Activated CD4-positive, CD25-positive, alpha-beta regulatory T cell treated with anti-CD3 and anti-CD28 coated beads, Interleukin-2, amount 50 U/mL, for 24 hours (primary cell): ENCODE measurements at regions not wholly inside any gene's neighbourhood (a gene's known extent, or its start where the extent isn't known, plus 50 kb on each side); places are given as distances from the start of the nearest gene placed in this dataset.
"Not testable (repeated sequence)": the region's sequence is repeated elsewhere in the genome, so short reads cannot be mapped to it uniquely, and the experiment has no call there.

Experiments used
- ATAC-seq, 2 donors: fragments of 150-1000 bp; cut with Tn5 transposase; one replicate each; pipeline ENCODE4 v1.10.0; 2021; ENCODE audit warnings: mild to moderate bottlenecking in 1 of 2, moderate library complexity in 1 of 2

DNA sequence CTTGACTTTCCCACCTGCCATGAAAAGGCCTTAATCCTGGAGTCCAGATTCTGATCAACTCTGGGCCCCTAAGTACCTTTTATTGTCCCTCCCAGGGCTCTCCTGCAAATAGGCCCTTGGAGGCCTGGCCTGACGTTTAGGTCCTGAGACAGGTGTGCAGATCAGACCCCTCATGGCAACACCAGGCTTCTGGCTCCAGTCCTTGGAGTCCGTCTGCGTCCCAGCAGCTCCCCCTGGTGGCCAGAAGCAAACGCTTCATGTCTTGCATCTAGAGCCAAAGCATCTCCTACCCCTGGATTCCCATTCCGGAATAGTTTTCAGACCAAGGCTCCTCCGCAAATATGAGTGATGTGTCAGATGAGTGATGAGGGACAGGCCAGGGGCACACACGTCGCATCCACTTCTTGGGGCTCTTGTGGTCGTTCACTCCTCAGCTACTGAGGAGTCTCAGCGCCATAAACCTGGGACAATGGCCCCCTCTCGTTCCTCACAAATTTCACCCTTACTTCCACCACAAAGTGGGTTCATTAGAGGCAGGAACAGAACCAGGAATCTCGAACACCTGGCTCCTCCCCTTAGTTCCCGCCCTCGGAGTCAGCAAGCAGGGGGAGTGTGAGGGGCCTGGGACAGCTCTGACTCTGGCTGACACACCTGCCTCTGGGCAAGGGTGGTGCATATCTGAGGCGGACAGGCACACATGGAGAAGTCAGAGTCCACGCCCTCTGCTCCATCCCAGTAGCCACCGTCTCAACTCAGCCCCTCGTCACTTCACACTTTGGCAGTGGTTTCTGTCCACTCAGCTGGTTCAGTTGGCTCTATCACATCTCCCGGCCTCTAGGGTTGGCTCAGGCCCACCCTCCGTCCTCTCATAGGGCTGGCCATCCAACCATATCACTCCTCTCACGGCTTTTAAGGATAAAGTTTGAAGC, 77.9 kb upstream of the PWP1 start:
- ATAC-seq: peak in 1 of 2 donors; percentile 64

DNA sequence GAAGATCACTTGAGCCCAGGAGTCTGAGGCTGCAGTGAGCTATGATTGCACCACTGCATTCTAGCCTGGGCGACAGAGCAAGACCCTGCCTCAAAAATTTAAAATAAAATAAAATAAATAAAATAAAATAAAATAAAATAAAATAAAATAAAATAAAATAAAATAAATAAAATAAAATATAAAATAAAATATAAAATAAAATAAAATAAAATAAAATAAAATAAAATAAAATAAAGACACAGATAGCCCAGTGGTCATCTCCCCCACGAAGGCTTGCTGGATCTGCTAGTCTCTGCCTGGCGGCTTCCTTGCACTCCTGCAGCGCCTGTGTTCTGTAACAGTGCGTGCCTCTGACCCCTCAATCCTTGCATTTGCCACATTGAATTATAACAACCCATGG, 76.8 kb upstream of the PWP1 start:
- ATAC-seq: not testable (repeated sequence)

DNA sequence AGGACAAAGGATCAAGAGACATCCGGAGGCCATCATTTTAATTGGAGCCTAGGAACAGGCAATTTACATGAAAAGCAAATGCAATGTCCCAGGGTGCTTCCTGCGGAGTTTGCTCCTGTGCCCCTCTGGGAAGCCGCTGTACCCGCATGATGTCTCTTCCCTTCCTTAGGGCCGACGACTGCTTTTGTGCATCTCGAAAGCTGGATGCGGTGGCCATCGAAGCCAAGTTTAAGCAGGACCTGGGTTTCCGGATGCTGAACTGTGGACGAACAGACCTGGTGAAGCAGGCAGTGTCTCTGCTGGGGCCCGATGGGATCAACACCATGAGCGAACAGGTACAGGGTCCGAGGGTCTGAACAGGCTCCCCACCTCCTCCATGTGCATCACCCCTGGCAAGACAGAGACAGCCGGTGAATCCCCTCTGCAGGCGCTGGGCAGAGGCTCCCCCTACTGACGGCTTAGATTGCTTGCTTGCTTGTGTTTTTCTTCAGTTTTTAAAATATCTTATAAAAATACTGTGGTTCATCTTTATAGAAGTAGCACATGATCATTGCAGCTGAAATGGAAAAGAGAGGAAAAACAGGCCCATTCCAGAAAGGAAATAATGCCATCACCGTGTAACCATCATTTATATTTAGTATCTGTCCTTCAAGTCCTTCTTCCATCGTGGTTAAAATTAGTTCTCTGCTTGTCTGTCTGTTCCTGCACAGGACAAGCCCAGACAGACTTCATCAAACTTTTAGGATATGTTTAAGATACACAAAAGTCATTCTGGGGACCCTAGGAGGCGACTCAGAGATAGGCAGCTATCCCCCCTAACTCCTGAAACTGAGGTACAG, 75.4 kb upstream of the PWP1 start:
- ATAC-seq: no peak

DNA sequence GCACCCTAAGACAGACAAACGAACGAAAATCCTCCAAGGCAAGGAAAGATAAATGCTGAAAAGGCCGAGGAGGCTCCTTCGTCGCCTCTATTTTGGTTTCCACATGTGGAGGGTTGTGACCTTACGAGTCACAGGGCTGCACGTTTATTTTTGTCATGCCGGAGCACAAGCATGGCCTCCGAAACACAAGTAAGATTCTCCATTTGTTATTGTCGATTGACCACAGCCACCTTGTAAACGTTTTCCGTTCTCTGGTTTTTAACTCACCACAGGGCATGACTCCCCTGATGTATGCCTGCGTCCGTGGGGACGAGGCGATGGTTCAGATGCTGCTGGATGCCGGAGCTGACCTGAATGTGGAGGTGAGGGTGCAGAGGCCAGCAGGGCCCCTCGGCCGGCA, 73.1 kb upstream of the PWP1 start:
- ATAC-seq: no peak

DNA sequence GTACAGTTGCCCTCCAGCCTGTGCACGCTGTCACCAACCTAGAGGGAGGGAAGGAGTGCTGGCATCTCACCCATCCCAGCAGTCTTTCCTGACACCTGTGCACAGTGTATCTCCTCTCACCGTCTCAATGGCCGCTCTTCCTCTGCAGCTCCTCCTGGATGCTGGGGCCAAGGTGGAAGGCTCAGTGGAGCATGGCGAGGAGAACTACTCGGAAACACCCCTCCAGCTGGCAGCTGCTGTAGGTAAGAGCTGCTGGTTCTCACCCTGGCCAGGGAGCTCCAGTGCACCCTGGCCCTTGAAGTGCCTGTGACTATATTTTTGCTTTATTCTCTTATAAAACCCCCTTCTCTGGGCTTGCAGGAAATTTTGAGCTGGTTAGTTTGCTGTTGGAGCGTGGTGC, 68.7 kb upstream of the PWP1 start:
- ATAC-seq: no peak

DNA sequence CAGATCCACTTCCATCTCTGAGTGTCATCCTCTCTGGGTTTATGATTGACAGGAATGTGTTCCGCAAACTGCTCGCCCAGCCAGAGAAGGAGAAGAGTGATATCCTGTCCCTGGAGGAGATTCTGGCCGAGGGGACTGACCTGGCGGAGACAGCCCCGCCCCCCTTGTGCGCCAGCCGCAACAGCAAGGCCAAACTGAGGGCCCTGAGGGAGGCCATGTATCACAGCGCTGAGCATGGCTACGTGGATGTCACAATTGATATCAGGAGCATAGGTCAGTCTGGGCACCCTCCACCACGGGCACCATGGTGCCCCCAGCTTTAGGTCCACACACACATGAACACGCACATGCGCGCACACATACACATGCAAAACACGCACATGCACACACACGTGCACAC, 67.5 kb upstream of the PWP1 start:
- no peak for ATAC-seq

DNA sequence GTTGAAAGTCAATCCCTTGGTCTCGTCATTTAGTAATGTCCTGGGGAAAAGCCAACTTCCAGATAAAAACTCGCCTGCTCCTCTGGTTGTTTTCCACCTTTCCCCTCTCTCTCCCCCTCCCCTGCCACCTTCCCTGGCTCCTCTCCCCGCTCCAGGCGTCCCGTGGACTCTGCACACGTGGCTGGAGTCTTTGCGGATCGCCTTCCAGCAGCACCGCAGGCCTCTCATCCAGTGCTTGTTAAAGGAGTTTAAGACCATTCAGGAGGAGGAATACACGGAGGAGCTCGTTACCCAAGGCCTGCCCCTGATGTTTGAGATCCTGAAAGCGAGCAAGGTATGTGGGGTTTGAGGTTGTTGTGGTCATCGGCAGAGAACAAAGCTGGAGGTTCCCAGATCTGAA, 65.8 kb upstream of the PWP1 start:
- no peak for ATAC-seq

DNA sequence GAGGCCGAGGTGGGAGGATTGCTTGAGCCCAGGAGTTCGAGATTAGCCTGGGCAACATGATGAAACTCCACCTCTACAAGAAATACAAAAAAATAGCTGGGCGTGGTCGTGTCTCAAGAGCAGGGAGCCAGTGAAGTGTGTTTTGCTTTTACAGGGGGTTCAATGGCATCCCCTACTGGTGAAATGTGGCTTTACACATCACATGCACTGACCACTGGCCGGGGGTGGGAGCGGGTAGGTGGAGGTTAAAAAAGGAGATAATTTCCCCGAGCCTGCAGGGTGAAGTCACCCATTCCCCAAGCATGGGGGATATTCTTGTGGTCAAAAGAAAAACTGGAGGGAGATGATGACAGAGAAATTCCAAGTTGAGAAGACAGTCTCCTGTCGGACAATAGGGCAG, 63.6 kb upstream of the PWP1 start:
- no peak for ATAC-seq

DNA sequence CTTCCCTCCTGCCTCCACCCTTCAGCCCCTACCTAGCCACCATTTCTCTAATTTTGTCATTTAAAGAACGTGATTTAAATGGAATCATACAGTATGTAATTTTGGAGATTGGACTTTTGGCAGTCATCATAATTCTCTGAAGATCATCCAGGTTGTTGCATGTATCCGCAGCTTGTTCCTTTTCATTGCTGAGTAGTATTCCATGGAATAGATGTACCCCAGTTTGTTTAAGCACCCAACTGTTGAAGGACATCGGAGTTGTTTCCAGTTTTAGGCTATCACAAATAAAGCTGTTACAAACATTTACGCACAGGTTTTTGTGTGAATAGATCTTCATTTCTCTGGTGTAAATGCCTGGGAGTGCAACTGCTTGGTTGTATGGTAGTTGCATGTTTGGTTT, 61.1 kb upstream of the PWP1 start:
- ATAC-seq: no peak

DNA sequence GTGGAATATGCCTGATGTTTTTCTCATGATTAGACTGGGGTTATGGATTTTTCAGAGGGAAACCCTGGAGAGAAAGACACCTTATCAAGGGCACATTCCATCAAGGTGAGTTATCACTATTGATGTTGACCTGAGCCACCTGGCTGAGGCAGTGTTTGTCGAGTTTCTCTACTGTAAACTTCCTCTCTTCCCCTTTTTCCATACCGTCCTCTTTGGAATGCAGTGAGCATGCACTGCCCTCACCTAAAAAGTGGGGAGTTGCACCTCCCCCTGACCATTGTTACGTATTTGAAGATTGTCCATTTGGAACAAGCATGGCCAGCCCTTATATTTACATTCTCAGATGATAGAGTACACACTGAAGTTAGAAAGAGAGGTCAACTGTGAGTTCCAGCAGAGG, 53.9 kb upstream of the PWP1 start:
- no peak for ATAC-seq

DNA sequence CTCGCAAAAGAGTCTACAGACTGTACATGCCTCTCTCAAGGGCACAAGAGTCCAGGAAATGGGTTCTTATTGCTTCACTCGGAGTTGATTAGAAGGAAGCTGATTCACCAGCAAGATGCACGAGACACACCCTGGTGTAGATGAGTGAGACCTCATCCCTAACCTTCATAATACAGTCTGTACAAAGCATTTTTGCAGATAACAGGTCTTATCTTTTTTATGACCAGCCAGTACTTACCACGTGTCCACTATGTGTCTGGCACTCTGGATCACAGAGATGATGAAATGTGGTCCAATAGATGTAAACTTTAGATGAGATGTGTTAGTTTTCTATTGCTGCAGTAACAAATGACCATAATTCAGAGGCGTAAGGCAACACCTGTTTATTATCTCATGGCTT, 53.4 kb upstream of the PWP1 start:
- ATAC-seq: no peak

DNA sequence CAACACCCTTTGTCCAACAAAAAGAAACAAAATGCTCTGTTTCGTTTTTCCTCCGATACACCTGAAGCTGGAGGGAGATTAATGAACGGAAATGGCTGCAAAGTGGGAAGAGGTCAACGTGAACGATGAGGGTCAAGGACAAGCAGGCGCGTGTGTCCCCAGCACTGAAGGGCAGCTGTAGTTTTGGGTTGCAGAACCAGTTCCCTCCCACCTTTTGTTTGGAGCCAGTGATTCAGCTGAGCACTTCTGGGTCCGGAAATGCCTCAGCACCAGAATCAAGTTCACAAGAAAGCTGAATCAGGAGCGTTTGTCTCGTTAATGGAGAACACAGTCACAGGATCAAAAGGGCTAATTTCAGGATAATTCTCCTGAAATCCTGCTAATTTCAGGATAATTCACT, 51.1 kb upstream of the PWP1 start:
- ATAC-seq: no peak

DNA sequence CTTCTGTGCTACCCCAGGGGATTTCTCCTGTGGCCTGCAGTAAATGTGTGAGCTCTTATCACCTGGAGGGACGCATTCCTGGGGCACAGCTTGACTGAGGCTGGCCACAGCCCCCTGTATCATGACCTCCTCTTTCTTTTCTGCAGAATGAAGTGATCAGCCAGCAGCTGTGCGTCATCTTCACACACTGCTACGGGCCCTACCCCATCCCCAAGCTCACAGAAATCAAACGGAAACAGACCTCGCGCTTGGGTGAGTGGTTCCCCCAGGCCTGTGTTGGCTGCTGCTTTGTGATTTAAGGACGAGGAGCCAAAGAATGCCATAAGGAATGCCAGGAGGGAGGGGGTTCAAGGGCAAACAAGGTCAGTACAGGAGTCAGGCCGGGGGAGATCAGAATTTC, 50.5 kb upstream of the PWP1 start:
- no peak for ATAC-seq
